Upper lobe of left lung (tissue), 4 donors: ENCODE measurements at regions not wholly inside any gene's neighbourhood (a gene's known extent, or its start where the extent isn't known, plus 50 kb on each side); places are given as distances from the start of the nearest gene placed in this dataset.

ENCODE experiments used
- POLR2A ChIP-seq, 4 donors: fragments of 450-650 bp; IDR thresholded peaks; one replicate each; pipeline ENCODE4 v1.5.1; 2016 to 2017; ENCODE audit warnings: antibody characterized with exemption in 4 of 4, mild to moderate bottlenecking in 2 of 4
- TF ChIP-seq, protein P1 (sequence below), 6 experiments: fragments of 450-650 bp in 4 of 6; fragments of 200-600 bp in 2 of 6; sonication (generic) in 2 of 6; IDR thresholded peaks; one replicate each; pipeline ENCODE4 v1.5.1; 2016 to 2019; ENCODE audit warnings: antibody characterized with exemption in 6 of 6

DNA sequence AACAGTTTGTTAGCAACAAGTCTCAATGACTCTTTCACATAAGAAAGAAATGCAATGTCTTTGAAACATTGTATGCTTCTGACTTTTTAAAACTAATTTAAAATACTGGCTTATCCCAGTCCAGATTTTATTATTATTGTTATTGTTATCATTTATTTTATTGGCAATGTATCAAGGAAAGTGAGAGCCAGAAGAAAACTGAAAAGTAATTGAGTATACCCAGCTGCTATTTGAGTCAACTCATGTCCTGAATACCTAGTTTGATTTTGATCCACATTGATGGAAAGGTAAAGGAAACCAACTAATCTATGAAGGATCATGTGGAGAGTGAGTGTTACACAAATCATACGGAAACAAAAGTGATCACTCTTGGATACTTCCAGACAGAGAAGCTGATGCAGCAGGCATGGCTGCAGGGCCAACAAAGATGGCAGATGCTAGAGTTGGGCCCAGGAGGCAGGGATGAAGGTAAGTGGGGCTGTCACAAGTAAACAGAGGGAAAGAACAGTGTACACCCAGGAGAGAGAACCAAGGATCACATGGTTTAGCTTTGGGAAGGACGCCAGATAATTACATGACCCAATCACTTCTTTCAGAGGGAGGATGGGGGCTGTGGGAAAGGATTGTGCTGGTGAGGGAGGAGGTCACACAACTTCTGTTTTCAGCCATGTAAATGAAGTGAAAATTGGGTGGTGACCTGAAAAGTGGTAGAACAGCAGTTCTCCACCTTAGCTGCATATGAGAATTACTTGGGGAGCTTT is 179.2 kb upstream of the NAMPT start:
- TF ChIP-seq, protein P1, sequence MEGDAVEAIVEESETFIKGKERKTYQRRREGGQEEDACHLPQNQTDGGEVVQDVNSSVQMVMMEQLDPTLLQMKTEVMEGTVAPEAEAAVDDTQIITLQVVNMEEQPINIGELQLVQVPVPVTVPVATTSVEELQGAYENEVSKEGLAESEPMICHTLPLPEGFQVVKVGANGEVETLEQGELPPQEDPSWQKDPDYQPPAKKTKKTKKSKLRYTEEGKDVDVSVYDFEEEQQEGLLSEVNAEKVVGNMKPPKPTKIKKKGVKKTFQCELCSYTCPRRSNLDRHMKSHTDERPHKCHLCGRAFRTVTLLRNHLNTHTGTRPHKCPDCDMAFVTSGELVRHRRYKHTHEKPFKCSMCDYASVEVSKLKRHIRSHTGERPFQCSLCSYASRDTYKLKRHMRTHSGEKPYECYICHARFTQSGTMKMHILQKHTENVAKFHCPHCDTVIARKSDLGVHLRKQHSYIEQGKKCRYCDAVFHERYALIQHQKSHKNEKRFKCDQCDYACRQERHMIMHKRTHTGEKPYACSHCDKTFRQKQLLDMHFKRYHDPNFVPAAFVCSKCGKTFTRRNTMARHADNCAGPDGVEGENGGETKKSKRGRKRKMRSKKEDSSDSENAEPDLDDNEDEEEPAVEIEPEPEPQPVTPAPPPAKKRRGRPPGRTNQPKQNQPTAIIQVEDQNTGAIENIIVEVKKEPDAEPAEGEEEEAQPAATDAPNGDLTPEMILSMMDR (IDR thresholded peaks at IDR 0.05): no peak
- no peak for TF ChIP-seq POLR2A (IDR thresholded peaks at IDR 0.05)
